ENCODE measurements at regions not wholly inside any gene's neighbourhood (a gene's known extent, or its start where the extent isn't known, plus 50 kb on each side); places are given as distances from the start of the nearest gene placed in this dataset.

DNA sequence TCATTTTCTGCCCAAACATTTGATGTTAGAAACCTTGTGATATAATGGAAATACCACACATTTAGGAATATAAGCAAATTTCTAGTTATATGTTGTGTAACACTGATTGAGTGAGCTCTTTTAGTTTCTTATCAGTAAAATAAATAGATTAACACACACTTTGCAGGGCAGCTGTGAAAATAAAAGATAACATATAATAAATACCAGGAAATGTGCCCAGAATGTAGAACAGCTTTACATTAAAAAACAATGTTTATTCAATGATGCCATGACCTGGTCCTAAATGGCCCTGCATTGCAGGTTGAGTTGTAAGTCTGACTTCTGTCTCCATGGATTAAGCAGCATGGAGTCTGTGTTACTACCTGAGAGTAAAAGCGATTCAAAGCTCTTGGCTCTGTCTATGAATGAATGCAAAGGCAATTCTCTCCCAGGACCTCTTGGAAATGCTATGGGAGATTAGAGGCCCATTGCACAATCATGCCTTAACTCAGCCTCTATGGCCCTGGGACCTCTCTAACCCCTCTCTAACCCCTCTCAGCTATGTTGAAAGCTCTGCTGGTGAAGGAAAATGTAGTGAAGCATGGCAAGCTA, 296.0 kb upstream of the ACTBL2 start:
- TF ChIP-seq, protein P1, sequence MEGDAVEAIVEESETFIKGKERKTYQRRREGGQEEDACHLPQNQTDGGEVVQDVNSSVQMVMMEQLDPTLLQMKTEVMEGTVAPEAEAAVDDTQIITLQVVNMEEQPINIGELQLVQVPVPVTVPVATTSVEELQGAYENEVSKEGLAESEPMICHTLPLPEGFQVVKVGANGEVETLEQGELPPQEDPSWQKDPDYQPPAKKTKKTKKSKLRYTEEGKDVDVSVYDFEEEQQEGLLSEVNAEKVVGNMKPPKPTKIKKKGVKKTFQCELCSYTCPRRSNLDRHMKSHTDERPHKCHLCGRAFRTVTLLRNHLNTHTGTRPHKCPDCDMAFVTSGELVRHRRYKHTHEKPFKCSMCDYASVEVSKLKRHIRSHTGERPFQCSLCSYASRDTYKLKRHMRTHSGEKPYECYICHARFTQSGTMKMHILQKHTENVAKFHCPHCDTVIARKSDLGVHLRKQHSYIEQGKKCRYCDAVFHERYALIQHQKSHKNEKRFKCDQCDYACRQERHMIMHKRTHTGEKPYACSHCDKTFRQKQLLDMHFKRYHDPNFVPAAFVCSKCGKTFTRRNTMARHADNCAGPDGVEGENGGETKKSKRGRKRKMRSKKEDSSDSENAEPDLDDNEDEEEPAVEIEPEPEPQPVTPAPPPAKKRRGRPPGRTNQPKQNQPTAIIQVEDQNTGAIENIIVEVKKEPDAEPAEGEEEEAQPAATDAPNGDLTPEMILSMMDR (conservative IDR thresholded peaks at IDR 0.05), result no peak
- TF ChIP-seq ZFX (IDR thresholded peaks at IDR 0.05), result no peak
